Heart right ventricle (tissue), 16 donors: ENCODE measurements at regions not wholly inside any gene's neighbourhood (a gene's known extent, or its start where the extent isn't known, plus 50 kb on each side); places are given as distances from the start of the nearest gene placed in this dataset.

Experiments used
- ATAC-seq, 8 donors: fragments of 200-7000 bp; cut with Tn5 transposase; one replicate each; pipeline ENCODE4 v1.9.1; 2020; ENCODE audit warnings: mild to moderate bottlenecking in 8 of 8, moderate library complexity in 8 of 8, moderate number of reproducible peaks in 1 of 8
- DNase-seq, 2 donors: peaks; one replicate each; pipeline ENCODE4 v3.0.0-alpha.2; 2020
- H3K27ac ChIP-seq, 10 donors: fragments of 200-600 bp; sonication (generic) in 2 of 10; one replicate each; pipeline versions ENCODE4 v1.5.0 to v1.8.0; 2020 to 2022; ENCODE audit warnings: mild to moderate bottlenecking in 3 of 10
- H3K27me3 ChIP-seq, 7 donors: fragments of 200-600 bp; one replicate each; pipeline ENCODE4 v1.8.0; 2021 to 2022; ENCODE audit warnings: mild to moderate bottlenecking in 2 of 7
- H3K36me3 ChIP-seq, 9 donors: fragments of 200-600 bp; sonication (generic) in 1 of 9; one replicate each; pipeline versions ENCODE4 v1.5.0 to v1.8.0; 2020 to 2022; ENCODE audit warnings: mild to moderate bottlenecking in 2 of 9
- H3K4me1 ChIP-seq, 9 donors: fragments of 200-600 bp; sonication (generic) in 1 of 9; one replicate each; pipeline versions ENCODE4 v1.5.0 to v1.8.0; 2020 to 2022; ENCODE audit warnings: mild to moderate bottlenecking in 4 of 9
- H3K4me3 ChIP-seq, 10 donors: fragments of 200-600 bp; sonication (generic) in 2 of 10; one replicate each; pipeline versions ENCODE4 v1.5.0 to v1.8.0; 2020 to 2022; ENCODE audit warnings: mild to moderate bottlenecking in 7 of 10, moderate library complexity in 2 of 10
- H3K9me3 ChIP-seq, 11 donors: fragments of 200-600 bp in 10 of 11; sonication (generic) in 2 of 11; one replicate each; pipeline versions ENCODE4 v1.5.0 to v1.8.0; 2013 to 2022; ENCODE audit warnings: mild to moderate bottlenecking in 2 of 11, control low read depth in 1 of 11, moderate library complexity in 1 of 11
- WGBS, 2 donors: extraction: QIAGEN DNeasy Blood & Tissue Kit; methylation state at CpG; one replicate each; pipeline ENCODE4 v1.1.7; 2013; ENCODE audit warnings: inconsistent platforms in 1 of 2; 5-methylcytosine and 5-hydroxymethylcytosine counted together
- intact Hi-C, 10 donors: fragments of 100-400 bp; cut with DNase I; formaldehyde crosslinking; loops; one replicate each; pipeline versions ENCODE4 v1.11.1 to v1.14.2; 2022
- TF ChIP-seq, protein P1 (sequence below), 9 donors: fragments of 200-600 bp; sonication (generic) in 2 of 9; IDR thresholded peaks; one replicate each; pipeline versions ENCODE4 v1.5.0 to v1.8.0; 2021 to 2022; ENCODE audit warnings: antibody characterized with exemption in 9 of 9, mild to moderate bottlenecking in 5 of 9, moderate library complexity in 1 of 9
- donor health status: Arrhythmogenic right ventricular cardiomyopathy.
- donor health status: ischemic (EF 13 %, LVEDD 7.1; RV severe dilation, severe dysfunction).
- donor health status: healthy with polysubstance abuse.
- donor health status: DM: no; HTN: yes; CAD: no.
- donor health status: DM: no; HTN: no; CAD: no.
- donor health status: ischemic (EF 25% LVEDD 6.9; RV normal size, moderate dysfunction).
- donor health status: ischemic (EF 25% LVEDD 5.7; RV mildly dilated, moderate dysfunction).
- donor health status: healthy.
- donor health status: DM: yes; HTN: yes; CAD: no.
- donor health status: Ischemic cardiomyopathy.
- donor health status: ischemic (EF 35%, LVEDD 5.7; RV mildly dilated, moderate dysfunction).
- donor health status: nonischemic (EF 11% LVEDD 7.7; RV severe dilation, severe dysfunction).
- donor health status: DM: yes; HTN: yes; CAD: no.
- donor health status: PGD.
- donor health status: ischemic (EF 29% LVEDD 5.4; RV normal size, mild dysfunction).
- donor health status: nonischemic (EF 23%, LVEDD 6.1; RV moderate dilation, normal function).

DNA sequence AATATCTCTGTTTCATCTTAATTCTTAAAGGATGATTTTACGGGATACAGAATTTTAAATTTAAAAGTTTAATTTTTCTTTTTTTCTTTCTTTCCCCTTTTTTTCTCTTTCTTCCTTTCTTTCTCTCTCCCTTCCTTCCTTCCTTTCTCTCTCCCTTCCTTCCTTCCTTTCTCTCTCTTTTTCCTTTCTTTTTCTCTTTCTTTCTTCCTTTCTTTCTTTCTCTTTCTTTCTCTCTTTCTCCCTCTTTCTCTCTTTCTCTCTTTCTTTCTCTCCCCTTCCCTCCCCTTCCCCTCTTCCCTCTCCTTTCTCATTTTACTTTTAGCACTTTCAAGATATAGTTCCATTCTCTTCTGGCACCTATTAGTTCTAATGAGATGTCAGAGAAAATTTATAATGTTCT, 61.4 kb upstream of the ADRB2 start:
- DNase-seq (no peak), ATAC-seq (no peak)
- TF ChIP-seq, protein P1, sequence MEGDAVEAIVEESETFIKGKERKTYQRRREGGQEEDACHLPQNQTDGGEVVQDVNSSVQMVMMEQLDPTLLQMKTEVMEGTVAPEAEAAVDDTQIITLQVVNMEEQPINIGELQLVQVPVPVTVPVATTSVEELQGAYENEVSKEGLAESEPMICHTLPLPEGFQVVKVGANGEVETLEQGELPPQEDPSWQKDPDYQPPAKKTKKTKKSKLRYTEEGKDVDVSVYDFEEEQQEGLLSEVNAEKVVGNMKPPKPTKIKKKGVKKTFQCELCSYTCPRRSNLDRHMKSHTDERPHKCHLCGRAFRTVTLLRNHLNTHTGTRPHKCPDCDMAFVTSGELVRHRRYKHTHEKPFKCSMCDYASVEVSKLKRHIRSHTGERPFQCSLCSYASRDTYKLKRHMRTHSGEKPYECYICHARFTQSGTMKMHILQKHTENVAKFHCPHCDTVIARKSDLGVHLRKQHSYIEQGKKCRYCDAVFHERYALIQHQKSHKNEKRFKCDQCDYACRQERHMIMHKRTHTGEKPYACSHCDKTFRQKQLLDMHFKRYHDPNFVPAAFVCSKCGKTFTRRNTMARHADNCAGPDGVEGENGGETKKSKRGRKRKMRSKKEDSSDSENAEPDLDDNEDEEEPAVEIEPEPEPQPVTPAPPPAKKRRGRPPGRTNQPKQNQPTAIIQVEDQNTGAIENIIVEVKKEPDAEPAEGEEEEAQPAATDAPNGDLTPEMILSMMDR (IDR thresholded peaks at IDR 0.05), result no peak
- Histone ChIP-seq H3K36me3 (no peaks in the 10 kb centered on the region), H3K27ac (no peak overlapping the region), H3K4me3 (no peak overlapping the region), H3K4me1 (peaks cover 0 to 31% (median 0%) of the 10 kb centered on the region in 9 donors), H3K27me3 (no peaks in the 10 kb centered on the region), H3K9me3 (no peaks in the 10 kb centered on the region)
- 95 to 96% methylated on average over 1 of the region's 1 CpG for WGBS, 2 donors
- intact Hi-C loops, result no loop called here

DNA sequence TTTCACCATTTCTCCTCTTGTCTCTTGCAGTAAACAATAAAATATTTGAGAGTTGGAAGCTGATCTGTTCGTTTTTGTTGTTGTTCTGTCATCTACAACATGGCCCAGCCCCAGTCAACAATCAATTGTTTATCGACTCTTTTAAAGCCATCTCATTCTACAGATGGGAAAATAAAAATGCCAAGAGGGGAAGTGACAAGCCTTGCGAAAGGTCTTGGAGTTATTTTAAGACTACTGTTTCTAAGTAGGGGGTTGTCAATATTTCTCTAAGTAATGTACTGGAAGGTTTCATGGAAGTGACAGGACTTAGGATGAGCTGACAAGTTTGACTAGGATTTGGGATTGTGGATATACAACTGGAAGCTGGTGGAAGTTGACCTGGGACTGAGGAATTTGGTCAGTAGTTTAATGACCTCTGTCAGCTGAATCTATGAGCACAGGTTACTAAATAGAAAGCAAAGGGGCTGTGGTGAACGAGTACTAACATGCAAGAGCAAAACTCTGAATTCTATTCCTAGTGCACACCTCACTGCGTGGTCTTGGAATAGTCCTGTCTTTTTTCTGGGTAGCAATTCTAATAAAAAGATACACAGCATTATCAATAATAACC, 57.5 kb upstream of the ADRB2 start:
- WGBS, 2 donors, result 75 to 80% methylated on average over 5 of the region's 5 CpGs
- ATAC-seq (no peak), DNase-seq (no peak)
- H3K9me3 ChIP-seq, result no peaks in the 10 kb centered on the region
- no peak overlapping the region for H3K27ac ChIP-seq
- no peak overlapping the region for H3K4me3 ChIP-seq
- H3K4me1 ChIP-seq, result peaks cover 0 to 31% (median 0%) of the 10 kb centered on the region in 9 donors
- TF ChIP-seq, protein P1 (IDR thresholded peaks at IDR 0.05), result no peak
- H3K27me3 ChIP-seq, result no peaks in the 10 kb centered on the region
- no peaks in the 10 kb centered on the region for H3K36me3 ChIP-seq
- intact Hi-C loops, result no loop called here

DNA sequence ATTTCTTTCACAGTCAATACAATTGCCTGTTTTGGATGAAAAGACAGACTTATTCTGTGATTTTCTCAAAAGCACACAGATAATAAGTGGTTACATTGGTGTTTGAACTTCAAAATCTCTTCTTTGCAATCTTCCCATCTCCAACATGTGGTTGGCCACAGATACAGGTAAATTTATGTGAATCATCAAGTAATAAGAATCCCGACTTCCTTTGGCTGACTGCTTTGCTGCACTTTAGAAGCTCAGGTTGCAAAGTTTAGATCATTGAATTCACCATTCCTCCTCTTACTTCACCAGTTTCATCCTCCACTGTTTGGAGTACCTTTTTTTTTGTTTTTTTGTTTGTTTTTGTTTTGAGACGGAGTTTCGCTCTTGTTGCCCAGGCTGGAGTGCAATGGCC, 56.5 kb upstream of the ADRB2 start:
- intact Hi-C loops, result no loop called here
- no peak overlapping the region for H3K4me3 ChIP-seq

DNA sequence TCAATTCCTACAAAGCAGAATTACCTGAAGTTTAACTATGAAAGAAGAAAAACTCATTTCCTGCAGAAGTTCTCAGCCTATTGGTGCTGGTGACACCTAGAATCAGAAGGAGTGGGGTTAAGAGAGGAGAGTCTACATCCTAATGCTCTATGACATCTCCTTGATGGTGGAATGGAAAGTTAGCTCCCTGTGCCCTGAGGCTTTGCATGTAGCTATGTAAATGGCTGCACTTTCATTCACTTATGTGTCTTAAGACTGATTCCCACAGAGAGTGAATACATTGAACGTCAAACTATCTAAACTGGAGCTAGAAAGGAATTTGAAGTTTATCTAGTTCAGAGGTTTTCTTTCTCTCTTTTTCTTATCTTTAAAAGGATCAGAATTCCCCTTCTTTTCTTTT, 52.1 kb upstream of the ADRB2 start:
- Histone ChIP-seq H3K27me3 (no peaks in the 10 kb centered on the region), H3K4me1 (no peaks in the 10 kb centered on the region), H3K36me3 (no peaks in the 10 kb centered on the region), H3K4me3 (no peak overlapping the region), H3K27ac (no peak overlapping the region), H3K9me3 (no peaks in the 10 kb centered on the region)
- intact Hi-C loops, result no loop called here
- DNase-seq, result no peak
- ATAC-seq, result no peak
- TF ChIP-seq, protein P1 (IDR thresholded peaks at IDR 0.05), result no peak
- 67 to 74% methylated on average over 1 of the region's 1 CpG for WGBS, 2 donors

More for the DNA sequence above, 56.5 kb upstream of the ADRB2 start:
- no peaks in the 10 kb centered on the region for H3K36me3 ChIP-seq
- ATAC-seq, result no peak
- no peaks in the 10 kb centered on the region for H3K27me3 ChIP-seq
- 96 to 97% methylated on average over 3 of the region's 3 CpGs for WGBS, 2 donors
- TF ChIP-seq, protein P1 (IDR thresholded peaks at IDR 0.05), result no peak
- no peaks in the 10 kb centered on the region for H3K9me3 ChIP-seq
- peaks cover 0 to 31% (median 0%) of the 10 kb centered on the region in 9 donors for H3K4me1 ChIP-seq
- DNase-seq, result no peak
- H3K27ac ChIP-seq, result no peak overlapping the region
